Natural killer cell (primary cell): ENCODE measurements at regions not wholly inside any gene's neighbourhood (a gene's known extent, or its start where the extent isn't known, plus 50 kb on each side); places are given as distances from the start of the nearest gene placed in this dataset.

ENCODE experiments used
- ATAC-seq, 3 donors: fragments of 150-1000 bp in 2 of 3; fragments of 200-7000 bp in 1 of 3; cut with Tn5 transposase; 1 replicate in 1 of 3; 2 replicates in 2 of 3; pipeline ENCODE4 v1.10.0; 2021; ENCODE audit warnings: mild to moderate bottlenecking in 2 of 3, moderate library complexity in 2 of 3
- DNase-seq, 2 donors: peaks; one replicate each; pipeline versions ENCODE4 v3.0.0 to v3.0.0-alpha.2; 2013 to 2021; ENCODE audit warnings: mixed read lengths in 1 of 2
- H3K27ac ChIP-seq: one replicate; pipeline ENCODE4 v1.5.1; 2013; ENCODE audit warnings: mild to moderate bottlenecking, low read length
- H3K27me3 ChIP-seq: one replicate; pipeline ENCODE4 v1.6.1; 2013; ENCODE audit warnings: low read length; ENCODE audit not compliant: control insufficient read depth, insufficient read depth
- H3K36me3 ChIP-seq: one replicate; pipeline ENCODE4 v1.6.1; 2013; ENCODE audit warnings: low read length; ENCODE audit not compliant: control insufficient read depth, insufficient read depth
- H3K4me1 ChIP-seq: one replicate; pipeline ENCODE4 v1.6.1; 2013; ENCODE audit warnings: low read length; ENCODE audit not compliant: control insufficient read depth, insufficient read depth
- H3K4me3 ChIP-seq: one replicate; pipeline ENCODE4 v1.5.1; 2013; ENCODE audit warnings: low read length
- H3K9me3 ChIP-seq: one replicate; pipeline ENCODE4 v1.6.1; 2013; ENCODE audit warnings: low read length; ENCODE audit not compliant: control insufficient read depth, insufficient read depth
- H3K27ac Mint-ChIP-seq, 2 donors: one replicate each; pipeline ENCODE4 v1.8.0; 2022; ENCODE audit warnings: mild to moderate bottlenecking in 2 of 2, mixed read lengths in 2 of 2, moderate library complexity in 1 of 2
- H3K27me3 Mint-ChIP-seq, 2 donors: one replicate each; pipeline ENCODE4 v1.8.0; 2022; ENCODE audit warnings: low read depth in 2 of 2, mixed read lengths in 2 of 2
- H3K36me3 Mint-ChIP-seq: one replicate; pipeline ENCODE4 v1.8.0; 2022; ENCODE audit warnings: mixed read lengths
- H3K4me1 Mint-ChIP-seq, 2 donors: one replicate each; pipeline ENCODE4 v1.8.0; 2022; ENCODE audit warnings: mixed read lengths in 2 of 2
- H3K4me3 Mint-ChIP-seq: one replicate; pipeline ENCODE4 v1.8.0; 2022; ENCODE audit warnings: mild to moderate bottlenecking, moderate library complexity, mixed read lengths
- H3K9me3 Mint-ChIP-seq, 2 donors: one replicate each; pipeline ENCODE4 v1.8.0; 2022; ENCODE audit warnings: mixed read lengths in 2 of 2
- WGBS: methylation state at CpG from one replicate; pipeline ENCODE4 v1.1.7; 2013; ENCODE audit warnings: missing lambda C conversion rate; ENCODE audit not compliant: insufficient coverage; 5-methylcytosine and 5-hydroxymethylcytosine counted together
- intact Hi-C: fragments of 100-400 bp; cut with micrococcal nuclease; formaldehyde crosslinking; loops from one replicate; pipeline ENCODE4 v1.14.2; 2022
- TF ChIP-seq, protein P1 (sequence below): fragments of 200-600 bp; IDR thresholded peaks from one replicate; pipeline ENCODE4 v1.8.0; 2022; ENCODE audit warnings: antibody characterized with exemption

DNA sequence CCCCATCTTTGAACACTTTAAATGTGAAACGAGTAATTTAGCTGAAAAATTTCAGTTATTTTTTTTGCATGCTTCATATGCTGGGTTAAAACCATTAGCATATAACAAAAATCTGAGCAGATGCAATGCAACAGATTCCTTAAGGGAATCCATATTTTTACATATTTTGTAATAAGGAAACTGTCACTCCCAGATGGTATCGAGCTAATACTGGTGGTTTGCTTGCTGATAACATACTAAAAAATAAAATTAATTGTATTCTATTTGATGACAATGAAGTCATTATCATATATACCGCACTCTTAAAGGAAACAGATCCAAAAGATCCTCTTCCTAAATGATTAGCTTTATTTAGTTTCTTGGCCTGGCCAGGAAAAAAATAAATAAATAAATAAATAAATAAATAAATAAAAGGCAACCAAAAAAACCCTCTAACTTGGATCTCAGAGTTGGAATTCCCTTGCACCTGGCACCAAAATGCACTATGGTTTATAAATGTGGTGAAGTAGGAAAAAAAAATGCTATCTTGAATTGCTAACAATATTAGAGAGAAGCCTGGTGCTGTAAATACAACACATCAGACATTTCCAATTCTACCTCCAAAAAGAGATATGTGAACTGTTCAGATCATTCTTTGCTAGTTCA is 503.2 kb upstream of the ARRDC4 start:
- H3K27me3 Mint-ChIP-seq = no peaks in the 10 kb centered on the region
- H3K36me3 ChIP-seq = no peaks in the 10 kb centered on the region
- ATAC-seq = no peak
- no peaks in the 10 kb centered on the region for H3K9me3 ChIP-seq
- H3K27me3 ChIP-seq = no peaks in the 10 kb centered on the region
- DNase-seq = no peak
- H3K4me3 ChIP-seq = no peak overlapping the region
- H3K27ac ChIP-seq = no peak overlapping the region
- intact Hi-C loops = no loop called here
- 100% methylated on average over 1 of the region's 3 CpGs for WGBS
- no peaks in the 10 kb centered on the region for H3K9me3 Mint-ChIP-seq
- no peak overlapping the region for H3K4me3 Mint-ChIP-seq
- H3K4me1 ChIP-seq = no peaks in the 10 kb centered on the region
- no peaks in the 10 kb centered on the region for H3K4me1 Mint-ChIP-seq
- no peak overlapping the region for H3K27ac Mint-ChIP-seq
- H3K36me3 Mint-ChIP-seq = no peaks in the 10 kb centered on the region
- TF ChIP-seq, protein P1, sequence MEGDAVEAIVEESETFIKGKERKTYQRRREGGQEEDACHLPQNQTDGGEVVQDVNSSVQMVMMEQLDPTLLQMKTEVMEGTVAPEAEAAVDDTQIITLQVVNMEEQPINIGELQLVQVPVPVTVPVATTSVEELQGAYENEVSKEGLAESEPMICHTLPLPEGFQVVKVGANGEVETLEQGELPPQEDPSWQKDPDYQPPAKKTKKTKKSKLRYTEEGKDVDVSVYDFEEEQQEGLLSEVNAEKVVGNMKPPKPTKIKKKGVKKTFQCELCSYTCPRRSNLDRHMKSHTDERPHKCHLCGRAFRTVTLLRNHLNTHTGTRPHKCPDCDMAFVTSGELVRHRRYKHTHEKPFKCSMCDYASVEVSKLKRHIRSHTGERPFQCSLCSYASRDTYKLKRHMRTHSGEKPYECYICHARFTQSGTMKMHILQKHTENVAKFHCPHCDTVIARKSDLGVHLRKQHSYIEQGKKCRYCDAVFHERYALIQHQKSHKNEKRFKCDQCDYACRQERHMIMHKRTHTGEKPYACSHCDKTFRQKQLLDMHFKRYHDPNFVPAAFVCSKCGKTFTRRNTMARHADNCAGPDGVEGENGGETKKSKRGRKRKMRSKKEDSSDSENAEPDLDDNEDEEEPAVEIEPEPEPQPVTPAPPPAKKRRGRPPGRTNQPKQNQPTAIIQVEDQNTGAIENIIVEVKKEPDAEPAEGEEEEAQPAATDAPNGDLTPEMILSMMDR = no peak

DNA sequence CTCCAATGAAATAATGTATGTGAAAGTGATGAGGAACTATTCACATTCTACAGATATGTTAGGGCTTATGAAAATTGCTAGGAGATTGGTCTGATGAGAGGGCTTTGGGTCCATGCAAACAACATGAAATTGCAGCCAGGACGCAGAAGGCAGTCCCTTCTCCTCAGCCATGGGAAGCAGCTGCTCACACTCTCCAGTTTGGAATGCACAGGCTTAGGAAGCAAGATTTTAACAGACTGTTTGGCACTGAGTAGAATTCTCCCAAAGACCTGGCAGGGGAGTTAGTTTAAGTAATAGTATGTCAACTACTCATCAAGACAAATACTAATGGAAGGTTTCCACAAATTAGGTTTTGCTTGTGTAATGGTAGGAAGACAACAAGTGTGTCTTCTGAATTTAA is 500.7 kb upstream of the ARRDC4 start:
- Mint-ChIP-seq H3K27ac (no peak overlapping the region), H3K9me3 (no peaks in the 10 kb centered on the region), H3K4me3 (no peak overlapping the region), H3K4me1 (no peaks in the 10 kb centered on the region), H3K27me3 (no peaks in the 10 kb centered on the region), H3K36me3 (no peaks in the 10 kb centered on the region)
- DNase-seq (no peak), ATAC-seq (no peak)
- 67% methylated on average over 1 of the region's 1 CpG for WGBS
- H3K27me3 ChIP-seq = no peaks in the 10 kb centered on the region
- no peak overlapping the region for H3K27ac ChIP-seq
- TF ChIP-seq, protein P1 = no peak
- intact Hi-C loops = no loop called here
- no peaks in the 10 kb centered on the region for H3K36me3 ChIP-seq
- no peaks in the 10 kb centered on the region for H3K9me3 ChIP-seq
- H3K4me1 ChIP-seq = no peaks in the 10 kb centered on the region
- no peak overlapping the region for H3K4me3 ChIP-seq

DNA sequence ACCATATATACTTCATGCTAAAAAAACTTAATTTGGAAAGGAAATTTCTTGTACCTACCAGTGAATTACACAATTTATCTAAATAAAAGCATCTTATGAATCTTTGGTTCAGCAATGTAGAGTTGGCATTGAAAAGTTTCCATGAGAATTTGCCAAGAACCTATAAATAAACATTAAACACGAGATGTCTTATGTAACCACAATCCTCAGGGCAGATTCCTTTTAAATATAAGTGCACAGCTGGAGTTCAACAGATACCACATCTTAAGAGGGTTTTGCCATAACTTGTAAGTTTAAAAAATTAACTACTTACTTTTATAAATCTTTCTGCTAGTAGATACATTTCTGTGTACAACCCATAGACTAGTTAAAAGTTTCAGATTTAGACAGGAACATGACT is 499.3 kb upstream of the ARRDC4 start:
- Mint-ChIP-seq H3K27ac (no peak overlapping the region), H3K36me3 (peaks cover 6% of the 10 kb centered on the region), H3K27me3 (no peaks in the 10 kb centered on the region), H3K4me3 (no peak overlapping the region), H3K4me1 (no peaks in the 10 kb centered on the region), H3K9me3 (peaks cover 0 to 6% of the 10 kb centered on the region in 2 donors)
- WGBS = no CpG with 5 or more reads among the region's 1 CpG
- no peaks in the 10 kb centered on the region for H3K27me3 ChIP-seq
- intact Hi-C loops = no loop called here
- no peak for ATAC-seq
- H3K27ac ChIP-seq = no peak overlapping the region
- no peaks in the 10 kb centered on the region for H3K4me1 ChIP-seq
- TF ChIP-seq, protein P1 = no peak
- H3K36me3 ChIP-seq = no peaks in the 10 kb centered on the region
- no peaks in the 10 kb centered on the region for H3K9me3 ChIP-seq
- no peak for DNase-seq
- H3K4me3 ChIP-seq = no peak overlapping the region

DNA sequence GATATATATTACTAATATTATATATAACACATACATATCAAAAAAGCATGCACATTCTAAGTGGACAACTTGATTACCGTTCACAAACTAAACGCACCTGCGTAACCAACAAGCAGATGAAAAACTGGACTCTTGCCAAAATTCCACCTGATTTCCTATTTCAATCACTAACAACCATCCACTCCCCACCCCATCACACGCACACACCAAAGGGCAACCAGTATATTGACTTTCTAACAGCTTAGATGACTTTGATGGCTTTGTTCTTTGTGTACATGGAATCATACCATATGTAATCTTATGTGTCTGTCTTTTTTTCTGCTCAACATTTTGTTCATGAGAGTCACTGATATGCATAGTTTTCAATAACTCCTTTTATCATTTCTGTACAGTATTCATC is 496.8 kb upstream of the ARRDC4 start:
- Histone ChIP-seq H3K9me3 (no peaks in the 10 kb centered on the region), H3K4me1 (no peaks in the 10 kb centered on the region), H3K27ac (no peak overlapping the region), H3K27me3 (no peaks in the 10 kb centered on the region), H3K36me3 (no peaks in the 10 kb centered on the region), H3K4me3 (no peak overlapping the region)
- Mint-ChIP-seq H3K27me3 (no peaks in the 10 kb centered on the region), H3K36me3 (peaks cover 7% of the 10 kb centered on the region), H3K27ac (no peak overlapping the region), H3K4me3 (no peak overlapping the region), H3K4me1 (no peaks in the 10 kb centered on the region), H3K9me3 (peaks cover 4 to 6% of the 10 kb centered on the region in 2 donors)
- intact Hi-C loops = no loop called here
- 68% methylated on average over 4 of the region's 4 CpGs for WGBS
- TF ChIP-seq, protein P1 = no peak
- ATAC-seq (no peak), DNase-seq (no peak)
